Natural killer cell (primary cell): ENCODE measurements at regions not wholly inside any gene's neighbourhood (a gene's known extent, or its start where the extent isn't known, plus 50 kb on each side); places are given as distances from the start of the nearest gene placed in this dataset.

ENCODE experiments used
- ATAC-seq, 3 donors: fragments of 150-1000 bp in 2 of 3; fragments of 200-7000 bp in 1 of 3; cut with Tn5 transposase; 1 replicate in 1 of 3; 2 replicates in 2 of 3; pipeline ENCODE4 v1.10.0; 2021; ENCODE audit warnings: mild to moderate bottlenecking in 2 of 3, moderate library complexity in 2 of 3
- DNase-seq, 2 donors: peaks; one replicate each; pipeline versions ENCODE4 v3.0.0 to v3.0.0-alpha.2; 2013 to 2021; ENCODE audit warnings: mixed read lengths in 1 of 2
- H3K27ac ChIP-seq: one replicate; pipeline ENCODE4 v1.5.1; 2013; ENCODE audit warnings: mild to moderate bottlenecking, low read length
- H3K27me3 ChIP-seq: one replicate; pipeline ENCODE4 v1.6.1; 2013; ENCODE audit warnings: low read length; ENCODE audit not compliant: control insufficient read depth, insufficient read depth
- H3K36me3 ChIP-seq: one replicate; pipeline ENCODE4 v1.6.1; 2013; ENCODE audit warnings: low read length; ENCODE audit not compliant: control insufficient read depth, insufficient read depth
- H3K4me1 ChIP-seq: one replicate; pipeline ENCODE4 v1.6.1; 2013; ENCODE audit warnings: low read length; ENCODE audit not compliant: control insufficient read depth, insufficient read depth
- H3K4me3 ChIP-seq: one replicate; pipeline ENCODE4 v1.5.1; 2013; ENCODE audit warnings: low read length
- H3K9me3 ChIP-seq: one replicate; pipeline ENCODE4 v1.6.1; 2013; ENCODE audit warnings: low read length; ENCODE audit not compliant: control insufficient read depth, insufficient read depth
- H3K27ac Mint-ChIP-seq, 2 donors: one replicate each; pipeline ENCODE4 v1.8.0; 2022; ENCODE audit warnings: mild to moderate bottlenecking in 2 of 2, mixed read lengths in 2 of 2, moderate library complexity in 1 of 2
- H3K27me3 Mint-ChIP-seq, 2 donors: one replicate each; pipeline ENCODE4 v1.8.0; 2022; ENCODE audit warnings: low read depth in 2 of 2, mixed read lengths in 2 of 2
- H3K36me3 Mint-ChIP-seq: one replicate; pipeline ENCODE4 v1.8.0; 2022; ENCODE audit warnings: mixed read lengths
- H3K4me1 Mint-ChIP-seq, 2 donors: one replicate each; pipeline ENCODE4 v1.8.0; 2022; ENCODE audit warnings: mixed read lengths in 2 of 2
- H3K4me3 Mint-ChIP-seq: one replicate; pipeline ENCODE4 v1.8.0; 2022; ENCODE audit warnings: mild to moderate bottlenecking, moderate library complexity, mixed read lengths
- H3K9me3 Mint-ChIP-seq, 2 donors: one replicate each; pipeline ENCODE4 v1.8.0; 2022; ENCODE audit warnings: mixed read lengths in 2 of 2
- WGBS: methylation state at CpG from one replicate; pipeline ENCODE4 v1.1.7; 2013; ENCODE audit warnings: missing lambda C conversion rate; ENCODE audit not compliant: insufficient coverage; 5-methylcytosine and 5-hydroxymethylcytosine counted together
- intact Hi-C: fragments of 100-400 bp; cut with micrococcal nuclease; formaldehyde crosslinking; loops from one replicate; pipeline ENCODE4 v1.14.2; 2022
- TF ChIP-seq, protein P1 (sequence below): fragments of 200-600 bp; IDR thresholded peaks from one replicate; pipeline ENCODE4 v1.8.0; 2022; ENCODE audit warnings: antibody characterized with exemption

- 85% methylated on average over 6 of the region's 6 CpGs for WGBS
- Histone ChIP-seq H3K4me1 (no peaks in the 10 kb centered on the region), H3K27me3 (no peaks in the 10 kb centered on the region), H3K9me3 (peaks cover 6% of the 10 kb centered on the region), H3K36me3 (no peaks in the 10 kb centered on the region), H3K4me3 (no peak overlapping the region), H3K27ac (no peak overlapping the region)
- Mint-ChIP-seq H3K4me1 (no peaks in the 10 kb centered on the region), H3K27me3 (no peaks in the 10 kb centered on the region), H3K27ac (no peak overlapping the region), H3K9me3 (peaks cover 12 to 27% of the 10 kb centered on the region in 2 donors), H3K4me3 (no peak overlapping the region), H3K36me3 (no peaks in the 10 kb centered on the region)
- TF ChIP-seq, protein P1, sequence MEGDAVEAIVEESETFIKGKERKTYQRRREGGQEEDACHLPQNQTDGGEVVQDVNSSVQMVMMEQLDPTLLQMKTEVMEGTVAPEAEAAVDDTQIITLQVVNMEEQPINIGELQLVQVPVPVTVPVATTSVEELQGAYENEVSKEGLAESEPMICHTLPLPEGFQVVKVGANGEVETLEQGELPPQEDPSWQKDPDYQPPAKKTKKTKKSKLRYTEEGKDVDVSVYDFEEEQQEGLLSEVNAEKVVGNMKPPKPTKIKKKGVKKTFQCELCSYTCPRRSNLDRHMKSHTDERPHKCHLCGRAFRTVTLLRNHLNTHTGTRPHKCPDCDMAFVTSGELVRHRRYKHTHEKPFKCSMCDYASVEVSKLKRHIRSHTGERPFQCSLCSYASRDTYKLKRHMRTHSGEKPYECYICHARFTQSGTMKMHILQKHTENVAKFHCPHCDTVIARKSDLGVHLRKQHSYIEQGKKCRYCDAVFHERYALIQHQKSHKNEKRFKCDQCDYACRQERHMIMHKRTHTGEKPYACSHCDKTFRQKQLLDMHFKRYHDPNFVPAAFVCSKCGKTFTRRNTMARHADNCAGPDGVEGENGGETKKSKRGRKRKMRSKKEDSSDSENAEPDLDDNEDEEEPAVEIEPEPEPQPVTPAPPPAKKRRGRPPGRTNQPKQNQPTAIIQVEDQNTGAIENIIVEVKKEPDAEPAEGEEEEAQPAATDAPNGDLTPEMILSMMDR = no peak
- no peak for ATAC-seq
- intact Hi-C loops = no loop called here
- DNase-seq = no peak
Measured at GRCh38 chr6:103734016-103734415, 1125.7 kb downstream of the HACE1 start.

DNA sequence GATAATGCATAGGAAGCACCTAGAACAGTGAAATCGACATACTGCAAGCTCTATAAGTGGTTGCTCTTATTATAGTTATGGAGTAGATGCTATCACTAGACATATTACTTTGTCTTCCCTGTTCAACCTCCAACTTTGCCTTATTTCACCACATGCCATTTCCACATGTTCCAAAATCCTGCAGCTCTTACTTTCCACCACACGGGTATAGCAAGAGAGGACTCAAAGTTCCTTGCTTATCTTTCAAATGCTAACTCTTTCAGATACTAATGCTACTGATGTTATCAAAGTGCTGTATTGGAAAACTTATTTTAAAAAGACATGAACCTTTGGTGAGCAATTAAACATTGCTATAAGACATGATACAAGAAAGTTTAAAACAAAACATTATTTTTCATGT is 1130.1 kb downstream of the HACE1 start:
- peaks cover 6% of the 10 kb centered on the region for H3K9me3 ChIP-seq
- H3K4me3 Mint-ChIP-seq = no peak overlapping the region
- no peak overlapping the region for H3K27ac ChIP-seq
- H3K9me3 Mint-ChIP-seq = peaks cover 9 to 14% of the 10 kb centered on the region in 2 donors
- 56% methylated on average over 1 of the region's 2 CpGs for WGBS
- intact Hi-C loops = no loop called here
- TF ChIP-seq, protein P1 = no peak
- no peak for ATAC-seq
- H3K4me1 ChIP-seq = no peaks in the 10 kb centered on the region
- H3K36me3 ChIP-seq = no peaks in the 10 kb centered on the region
- H3K27me3 Mint-ChIP-seq = no peaks in the 10 kb centered on the region
- no peaks in the 10 kb centered on the region for H3K36me3 Mint-ChIP-seq
- H3K4me3 ChIP-seq = no peak overlapping the region
- no peak overlapping the region for H3K27ac Mint-ChIP-seq
- H3K4me1 Mint-ChIP-seq = no peaks in the 10 kb centered on the region
- no peak for DNase-seq
- H3K27me3 ChIP-seq = no peaks in the 10 kb centered on the region

GRCh38 chr6:103723438-103724322 is 1136.0 kb downstream of the HACE1 start:
- Mint-ChIP-seq H3K9me3 (peaks cover 10 to 15% of the 10 kb centered on the region in 2 donors), H3K27ac (no peak overlapping the region), H3K4me1 (no peaks in the 10 kb centered on the region), H3K27me3 (no peaks in the 10 kb centered on the region), H3K36me3 (no peaks in the 10 kb centered on the region), H3K4me3 (no peak overlapping the region)
- no peak overlapping the region for H3K4me3 ChIP-seq
- TF ChIP-seq, protein P1 = no peak
- no peaks in the 10 kb centered on the region for H3K9me3 ChIP-seq
- H3K27me3 ChIP-seq = no peaks in the 10 kb centered on the region
- H3K4me1 ChIP-seq = no peaks in the 10 kb centered on the region
- DNase-seq (no peak), ATAC-seq (no peak)
- no peaks in the 10 kb centered on the region for H3K36me3 ChIP-seq
- H3K27ac ChIP-seq = no peak overlapping the region
- intact Hi-C loops = no loop called here

DNA sequence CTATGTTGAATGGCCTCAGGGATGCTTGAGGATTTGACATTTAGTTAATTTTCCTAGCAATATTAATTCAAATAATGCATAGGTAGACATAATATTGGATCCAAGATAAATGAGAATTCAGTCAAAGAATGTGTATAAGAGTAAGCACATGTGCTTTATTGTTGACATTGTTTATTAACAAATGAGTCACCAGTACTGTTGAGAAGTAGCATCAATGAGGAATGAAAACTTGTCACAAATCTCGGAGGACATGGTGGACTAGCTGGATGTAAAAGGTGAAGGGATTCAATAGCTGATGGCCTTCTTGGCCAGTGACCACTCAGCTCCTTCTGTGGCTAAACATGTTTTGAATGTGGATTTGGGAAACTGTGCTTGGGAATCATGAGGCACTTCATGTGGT is 1137.0 kb downstream of the HACE1 start:
- no peaks in the 10 kb centered on the region for H3K27me3 ChIP-seq
- ATAC-seq (no peak), DNase-seq (no peak)
- TF ChIP-seq, protein P1 = no peak
- H3K27ac Mint-ChIP-seq = no peak overlapping the region
- H3K4me1 ChIP-seq = no peaks in the 10 kb centered on the region
- H3K36me3 Mint-ChIP-seq = no peaks in the 10 kb centered on the region
- no peak overlapping the region for H3K27ac ChIP-seq
- peaks cover 8 to 15% of the 10 kb centered on the region in 2 donors for H3K9me3 Mint-ChIP-seq
- no peaks in the 10 kb centered on the region for H3K27me3 Mint-ChIP-seq
- WGBS = 33% methylated on average over 1 of the region's 1 CpG
- intact Hi-C loops = no loop called here
- no peaks in the 10 kb centered on the region for H3K36me3 ChIP-seq
- H3K4me3 ChIP-seq = no peak overlapping the region
- no peaks in the 10 kb centered on the region for H3K4me1 Mint-ChIP-seq
- no peak overlapping the region for H3K4me3 Mint-ChIP-seq
- H3K9me3 ChIP-seq = no peaks in the 10 kb centered on the region
